ENCODE measurements at regions not wholly inside any gene's neighbourhood (a gene's known extent, or its start where the extent isn't known, plus 50 kb on each side); places are given as distances from the start of the nearest gene placed in this dataset.
A peak's percentile ranks its signal among the peaks of the same experiment; 100 is the strongest.
"Not testable (repeated sequence)": the region's sequence is repeated elsewhere in the genome, so short reads cannot be mapped to it uniquely, and the experiment has no call there.

GRCh38 chr15:85262461-85263055 lies 117.8 kb upstream of the AKAP13 start:
- ATAC-seq; intact Hi-C loops (cut with DNase I); DNase-seq (ENCODE audit: low spot score): not testable (repeated sequence)

GRCh38 chr15:85263842-85264440 lies 116.5 kb upstream of the AKAP13 start:
- intact Hi-C loops (cut with DNase I); DNase-seq (ENCODE audit: low spot score); ATAC-seq: not testable (repeated sequence)

GRCh38 chr15:85264614-85265190 lies 115.7 kb upstream of the AKAP13 start:
- intact Hi-C loops (cut with DNase I); DNase-seq (ENCODE audit: low spot score); ATAC-seq: not testable (repeated sequence)

GRCh38 chr15:85267158-85267857 lies 113.1 kb upstream of the AKAP13 start:
- not testable (repeated sequence) for ATAC-seq; DNase-seq (ENCODE audit: low spot score)

GRCh38 chr15:85274315-85275050 lies 105.9 kb upstream of the AKAP13 start:
- ATAC-seq (no peak), DNase-seq (ENCODE audit: low spot score) (no peak)
- intact Hi-C loops (cut with DNase I) = no loop called here

More at GRCh38 chr15:85267158-85267857, 113.1 kb upstream of the AKAP13 start:
- intact Hi-C loops (cut with DNase I) = not testable (repeated sequence)

GRCh38 chr15:85276508-85276907 lies 103.9 kb upstream of the AKAP13 start:
- no peak for DNase-seq (ENCODE audit: low spot score)
- intact Hi-C loops (cut with DNase I) = no loop called here
- no peak for ATAC-seq

- ATAC-seq (no peak), DNase-seq (ENCODE audit: low spot score) (no peak)
- intact Hi-C loops (cut with DNase I) = no loop called here
These were observed 103.5 kb upstream of the AKAP13 start for GRCh38 chr15:85276921-85277320.

- ATAC-seq = no peak
- DNase-seq (ENCODE audit: low spot score) = no peak
- intact Hi-C loops (cut with DNase I) = no loop called here
These were observed 102.5 kb upstream of the AKAP13 start for GRCh38 chr15:85277847-85278370.

- intact Hi-C loops (cut with DNase I) = no loop called here
- no peak for ATAC-seq
- no peak for DNase-seq (ENCODE audit: low spot score)
These were observed 100.2 kb upstream of the AKAP13 start for GRCh38 chr15:85280203-85280602.

GRCh38 chr15:85281293-85281882 lies 99.0 kb upstream of the AKAP13 start:
- ATAC-seq = no peak
- intact Hi-C loops (cut with DNase I) = no loop called here
- DNase-seq (ENCODE audit: low spot score) = no peak

GRCh38 chr15:85282504-85283115 lies 97.8 kb upstream of the AKAP13 start:
- intact Hi-C loops (cut with DNase I) = no loop called here
- no peak for DNase-seq (ENCODE audit: low spot score)
- ATAC-seq = no peak

- DNase-seq (ENCODE audit: low spot score); ATAC-seq; intact Hi-C loops (cut with DNase I): not testable (repeated sequence)
These were observed 96.6 kb upstream of the AKAP13 start for GRCh38 chr15:85283815-85284214.

- DNase-seq (ENCODE audit: low spot score) = no peak
- intact Hi-C loops (cut with DNase I) = no loop called here
- no peak for ATAC-seq
These were observed 95.9 kb upstream of the AKAP13 start for GRCh38 chr15:85284497-85284896.

- DNase-seq (ENCODE audit: low spot score) (no peak), ATAC-seq (no peak)
- intact Hi-C loops (cut with DNase I) = loop anchor here (10.0 kb wide), 1 partner anchor 205 kb away; no protein-coding TSS in a partner anchor
These were observed 90.6 kb upstream of the AKAP13 start for GRCh38 chr15:85289677-85290365.

GRCh38 chr15:85292583-85292982 lies 87.8 kb upstream of the AKAP13 start:
- intact Hi-C loops (cut with DNase I) = loop anchor here (10.0 kb wide), 1 partner anchor 202 kb away; no protein-coding TSS in a partner anchor
- not testable (repeated sequence) for ATAC-seq; DNase-seq (ENCODE audit: low spot score)

GRCh38 chr15:85296615-85297402 lies 83.6 kb upstream of the AKAP13 start:
- peak; percentile 97 for ATAC-seq

GRCh38 chr15:85297537-85297936 lies 82.9 kb upstream of the AKAP13 start:
- ATAC-seq = no peak

More at GRCh38 chr15:85296615-85297402, 83.6 kb upstream of the AKAP13 start:
- DNase-seq (ENCODE audit: low spot score) = peak; percentile 69
- intact Hi-C loops (cut with DNase I) = loop anchor here (10.0 kb wide), 1 partner anchor 198 kb away; no protein-coding TSS in a partner anchor

More at GRCh38 chr15:85297537-85297936, 82.9 kb upstream of the AKAP13 start:
- no peak for DNase-seq (ENCODE audit: low spot score)
- intact Hi-C loops (cut with DNase I) = loop anchor here (10.0 kb wide), 1 partner anchor 197 kb away; no protein-coding TSS in a partner anchor

Data from sciatic nerve (tissue), 2 donors.